ENCODE measurements at regions not wholly inside any gene's neighbourhood (a gene's known extent, or its start where the extent isn't known, plus 50 kb on each side); places are given as distances from the start of the nearest gene placed in this dataset.

GRCh38 chr2:51695531-51695930 lies 663.6 kb upstream of the NRXN1 start (continued):
- TF ChIP-seq ZNF280C (tag by site-specific recombination; IDR thresholded peaks at IDR 0.05) = no peak
- no peak for TF ChIP-seq ZNF704 (tag by site-specific recombination; IDR thresholded peaks at IDR 0.05)
- no peak for TF ChIP-seq HOXD13 (CRISPR knock-in tag; IDR thresholded peaks at IDR 0.05; ENCODE audit: borderline replicate concordance)
- no peak for TF ChIP-seq ZNF645 (tag by site-specific recombination; IDR thresholded peaks at IDR 0.05)

GRCh38 chr2:51693640-51694039 lies 661.7 kb upstream of the NRXN1 start:
- Histone ChIP-seq H3K4me1 (ENCODE audit: control insufficient read depth, insufficient read depth, low read length) (no peaks in the 10 kb centered on the region), H3K36me3 (ENCODE audit: control insufficient read depth in 2 of 2, insufficient read depth in 1 of 2, low read length in 2 of 2) (no peaks in the 10 kb centered on the region), H3K9me3 (ENCODE audit: control insufficient read depth, insufficient read depth, low read depth, low read length) (no peaks in the 10 kb centered on the region), H3K27ac (ENCODE audit: extremely low read depth, low read depth, low read length) (no peak overlapping the region), H3K4me3 (ENCODE audit: low read depth, low read length) (no peak overlapping the region)
- TF ChIP-seq ZNF362 (tag by site-specific recombination; IDR thresholded peaks at IDR 0.05) = no peak
- no peak for TF ChIP-seq ZBTB10 (tag by site-specific recombination; IDR thresholded peaks at IDR 0.05)
- CTCF ChIA-PET = no interaction called here
- POLR2A ChIA-PET = no interaction called here

GRCh38 chr2:51681854-51682253 lies 649.9 kb upstream of the NRXN1 start:
- CTCF ChIA-PET = interaction anchor here (0.5 kb wide), 1 partner anchor 14 kb away, joined by 3 read pairs; no protein-coding TSS in a partner anchor
- H3K9me3 ChIP-seq (ENCODE audit: control insufficient read depth, insufficient read depth, low read depth, low read length) = no peaks in the 10 kb centered on the region
- no peak overlapping the region for H3K27ac ChIP-seq (ENCODE audit: extremely low read depth, low read depth, low read length)
- no peaks in the 10 kb centered on the region for H3K36me3 ChIP-seq (ENCODE audit: control insufficient read depth in 2 of 2, insufficient read depth in 1 of 2, low read length in 2 of 2)
- TF ChIP-seq ZNF571 (tag by site-specific recombination; IDR thresholded peaks at IDR 0.05) (no peak), ZNF366 (tag by site-specific recombination; conservative IDR thresholded peaks at IDR 0.05) (no peak), PRDM1 (tag by site-specific recombination; IDR thresholded peaks at IDR 0.05) (no peak), OSR2 (tag by site-specific recombination; IDR thresholded peaks at IDR 0.05) (no peak), ZNF707 (tag by site-specific recombination; IDR thresholded peaks at IDR 0.05) (no peak), ZNF266 (tag by site-specific recombination; IDR thresholded peaks at IDR 0.05; ENCODE audit: low read depth) (no peak), ZXDB (tag by site-specific recombination; IDR thresholded peaks at IDR 0.05) (no peak), ZNF398 (tag by site-specific recombination; IDR thresholded peaks at IDR 0.05) (no peak)
- POLR2A ChIA-PET = no interaction called here
- no peak overlapping the region for H3K4me3 ChIP-seq (ENCODE audit: low read depth, low read length)
- no peaks in the 10 kb centered on the region for H3K4me1 ChIP-seq (ENCODE audit: control insufficient read depth, insufficient read depth, low read length)
